ENCODE measurements at regions not wholly inside any gene's neighbourhood (a gene's known extent, or its start where the extent isn't known, plus 50 kb on each side); places are given as distances from the start of the nearest gene placed in this dataset.
"Not testable (repeated sequence)": the region's sequence is repeated elsewhere in the genome, so short reads cannot be mapped to it uniquely, and the experiment has no call there.

GRCh38 chr4:189653130-189653653 is 287.5 kb upstream of the FRG1 start:
- intact Hi-C loops (cut with micrococcal nuclease) = not testable (repeated sequence)

- intact Hi-C loops (cut with micrococcal nuclease) = not testable (repeated sequence)
Observed at GRCh38 chr4:189653983-189654382, 286.7 kb upstream of the FRG1 start.

- intact Hi-C loops (cut with micrococcal nuclease) = not testable (repeated sequence)
Observed at GRCh38 chr4:189654396-189654795, 286.3 kb upstream of the FRG1 start.

GRCh38 chr4:189655817-189656216 is 284.9 kb upstream of the FRG1 start:
- intact Hi-C loops (cut with micrococcal nuclease) = not testable (repeated sequence)

GRCh38 chr4:189656641-189657040 is 284.0 kb upstream of the FRG1 start:
- intact Hi-C loops (cut with micrococcal nuclease) = no loop called here

- intact Hi-C loops (cut with micrococcal nuclease) = not testable (repeated sequence)
Observed at GRCh38 chr4:189658259-189658658, 282.4 kb upstream of the FRG1 start.

- intact Hi-C loops (cut with micrococcal nuclease) = not testable (repeated sequence)
Observed at GRCh38 chr4:189658831-189659230, 281.8 kb upstream of the FRG1 start.

GRCh38 chr4:189659287-189659686 is 281.4 kb upstream of the FRG1 start:
- intact Hi-C loops (cut with micrococcal nuclease) = no loop called here

- intact Hi-C loops (cut with micrococcal nuclease) = no loop called here
Observed at GRCh38 chr4:189660722-189661360, 279.8 kb upstream of the FRG1 start.

- intact Hi-C loops (cut with micrococcal nuclease) = no loop called here
Observed at GRCh38 chr4:189664693-189665250, 275.9 kb upstream of the FRG1 start.

- intact Hi-C loops (cut with micrococcal nuclease) = not testable (repeated sequence)
Observed at GRCh38 chr4:189665712-189666305, 274.9 kb upstream of the FRG1 start.

- intact Hi-C loops (cut with micrococcal nuclease) = not testable (repeated sequence)
Observed at GRCh38 chr4:189667386-189667785, 273.3 kb upstream of the FRG1 start.

GRCh38 chr4:189697675-189698245 is 242.9 kb upstream of the FRG1 start:
- intact Hi-C loops (cut with micrococcal nuclease) = not testable (repeated sequence)

GRCh38 chr4:189703000-189703399 is 237.7 kb upstream of the FRG1 start:
- intact Hi-C loops (cut with micrococcal nuclease) = not testable (repeated sequence)

GRCh38 chr4:189706821-189707220 is 233.9 kb upstream of the FRG1 start:
- intact Hi-C loops (cut with micrococcal nuclease) = not testable (repeated sequence)

GRCh38 chr4:189707227-189707626 is 233.4 kb upstream of the FRG1 start:
- intact Hi-C loops (cut with micrococcal nuclease) = not testable (repeated sequence)

GRCh38 chr4:189711956-189712355 is 228.7 kb upstream of the FRG1 start:
- intact Hi-C loops (cut with micrococcal nuclease) = not testable (repeated sequence)

- intact Hi-C loops (cut with micrococcal nuclease) = not testable (repeated sequence)
Observed at GRCh38 chr4:189721016-189721993, 219.4 kb upstream of the FRG1 start.

- intact Hi-C loops (cut with micrococcal nuclease) = not testable (repeated sequence)
Observed at GRCh38 chr4:189722324-189723003, 218.2 kb upstream of the FRG1 start.

- intact Hi-C loops (cut with micrococcal nuclease) = not testable (repeated sequence)
Observed at GRCh38 chr4:189727982-189728638, 212.6 kb upstream of the FRG1 start.
